NCI-H2107 (cell line): ENCODE measurements at regions not wholly inside any gene's neighbourhood (a gene's known extent, or its start where the extent isn't known, plus 50 kb on each side); places are given as distances from the start of the nearest gene placed in this dataset.
"Not testable (repeated sequence)": the region's sequence is repeated elsewhere in the genome, so short reads cannot be mapped to it uniquely, and the experiment has no call there.

Source experiments
- DNase-seq: peaks from one replicate; lab custom pipeline; 2025; lab: John Stamatoyannopoulos, UW

- DNase-seq: not testable (repeated sequence)
These were observed 72.1 kb downstream of the OGFRL1 start for GRCh38 chr6:71360556-71361335.

- no peak for DNase-seq
These were observed 76.4 kb downstream of the OGFRL1 start for GRCh38 chr6:71364889-71365542.

DNA sequence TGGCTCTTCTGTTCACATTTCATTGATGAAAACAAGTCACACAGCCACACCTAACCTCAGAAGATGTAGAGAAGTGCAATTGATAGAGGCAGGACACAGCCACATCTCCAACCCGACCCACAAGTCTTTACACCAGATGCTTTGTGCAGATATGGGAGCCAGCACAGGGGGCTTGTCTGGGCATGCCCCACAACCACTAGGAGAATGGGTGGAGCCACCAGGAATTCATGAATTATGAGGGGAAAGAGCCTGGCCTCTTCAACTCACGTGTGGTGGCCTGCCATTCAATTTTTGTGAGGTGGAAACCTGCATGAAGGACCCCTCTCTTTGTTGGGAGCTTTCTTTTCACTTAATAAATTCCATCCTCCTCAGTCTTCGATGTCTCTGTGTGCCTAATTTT is 79.1 kb downstream of the OGFRL1 start:
- DNase-seq: no peak

GRCh38 chr6:71368284-71368683 is 79.7 kb downstream of the OGFRL1 start:
- DNase-seq: no peak

GRCh38 chr6:71371559-71371958 is 82.9 kb downstream of the OGFRL1 start:
- DNase-seq: no peak

GRCh38 chr6:71373943-71374342 is 85.3 kb downstream of the OGFRL1 start:
- no peak for DNase-seq

DNA sequence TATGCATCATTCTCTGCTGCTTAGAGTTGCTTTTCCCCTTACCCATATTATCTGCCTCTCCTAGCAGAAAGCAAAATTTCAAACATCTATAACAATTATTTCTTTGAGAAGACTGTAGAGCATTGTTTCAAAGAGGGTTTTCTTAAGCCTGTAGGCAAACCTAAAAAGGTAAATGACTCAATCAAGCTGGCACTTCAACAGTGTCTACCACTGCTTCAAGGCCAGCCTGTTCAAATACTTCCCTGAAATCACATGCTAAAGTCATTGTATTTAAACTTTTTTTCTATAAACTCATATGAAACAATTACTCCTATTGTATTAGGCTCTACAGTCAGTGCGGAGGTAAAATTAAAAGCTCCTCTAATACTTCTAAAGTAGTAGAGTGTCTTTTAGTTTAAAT is 87.1 kb downstream of the OGFRL1 start:
- no peak for DNase-seq

DNA sequence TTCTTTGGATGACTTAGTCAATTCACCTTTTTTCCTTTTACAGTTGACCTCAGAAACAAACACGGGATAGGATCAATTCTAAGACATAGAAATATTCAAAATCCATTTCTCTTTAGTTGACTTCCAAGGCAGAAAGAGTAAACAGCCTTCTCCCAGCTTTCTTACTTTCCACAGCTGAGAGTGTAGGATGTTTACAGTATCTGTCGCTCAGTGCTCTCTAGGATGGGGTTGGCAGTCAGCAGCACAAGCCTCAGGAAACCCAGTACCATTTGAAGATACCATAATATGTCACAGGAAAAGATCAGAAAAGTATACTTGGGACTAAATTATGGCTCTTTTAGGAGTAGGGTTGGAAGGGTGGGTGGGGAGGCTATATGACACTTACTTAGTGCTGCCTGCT is 88.2 kb downstream of the OGFRL1 start:
- no peak for DNase-seq

- DNase-seq: no peak
These were observed 94.9 kb downstream of the OGFRL1 start for GRCh38 chr6:71383476-71383875.

- DNase-seq: no peak
These were observed 95.4 kb downstream of the OGFRL1 start for GRCh38 chr6:71383901-71384489.

- no peak for DNase-seq
These were observed 96.7 kb downstream of the OGFRL1 start for GRCh38 chr6:71385111-71385822.

DNA sequence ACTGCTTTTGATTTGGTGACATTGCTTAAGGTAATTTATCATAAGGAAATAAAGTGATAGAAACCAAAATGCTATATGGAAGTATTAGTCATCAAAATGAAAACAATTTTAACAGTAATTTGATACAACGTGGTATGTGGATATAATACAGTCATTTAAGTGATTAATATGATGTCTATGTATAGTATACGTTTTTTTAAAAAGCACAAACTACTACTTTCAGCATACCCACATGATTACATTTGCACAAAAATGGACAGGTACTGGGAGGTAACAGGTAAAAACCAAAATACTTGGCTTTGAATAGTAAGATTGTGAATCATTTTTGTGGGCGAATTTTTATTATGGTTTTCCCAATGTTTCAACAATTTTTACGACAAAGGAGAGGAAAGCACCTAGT is 97.6 kb downstream of the OGFRL1 start:
- DNase-seq: no peak

GRCh38 chr6:71387179-71387578 is 98.6 kb downstream of the OGFRL1 start:
- no peak for DNase-seq

DNA sequence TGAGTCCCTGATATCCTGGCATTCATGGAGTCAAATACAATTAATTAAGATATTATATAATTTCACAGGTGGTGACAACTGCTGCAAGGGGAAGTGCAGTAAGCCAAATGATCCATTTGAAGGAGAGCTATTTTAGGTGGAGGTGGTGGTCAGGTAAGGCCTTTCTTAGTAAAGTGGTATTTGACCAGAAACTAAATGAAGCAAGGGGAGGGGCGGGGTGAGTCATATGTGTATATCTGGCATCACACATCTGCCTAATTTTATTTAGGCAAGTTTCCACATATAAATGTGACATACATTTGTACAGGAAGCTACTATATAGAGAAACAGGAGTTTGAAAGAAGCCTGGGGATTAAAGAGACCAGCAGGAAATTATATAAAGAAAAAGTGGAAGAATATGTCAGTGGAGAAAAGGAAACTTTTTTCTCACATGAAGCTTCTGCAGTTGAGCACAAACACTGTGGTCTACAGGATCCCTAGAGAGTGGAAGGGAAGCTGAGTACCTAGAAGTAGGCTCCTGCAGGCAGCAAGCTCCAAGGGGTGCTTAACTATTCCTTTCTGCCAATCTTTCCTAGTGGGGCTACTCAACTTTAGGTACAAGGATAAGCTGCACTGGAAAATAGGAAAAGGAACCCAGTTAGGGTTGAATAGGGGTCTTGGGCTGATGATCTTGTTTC is 99.6 kb downstream of the OGFRL1 start:
- DNase-seq: no peak

- no peak for DNase-seq
These were observed 100.4 kb downstream of the OGFRL1 start for GRCh38 chr6:71388856-71389527.

GRCh38 chr6:71391126-71391525 is 102.5 kb downstream of the OGFRL1 start:
- DNase-seq: no peak

- DNase-seq: no peak
These were observed 103.7 kb downstream of the OGFRL1 start for GRCh38 chr6:71392276-71392675.

- DNase-seq: no peak
These were observed 104.9 kb downstream of the OGFRL1 start for GRCh38 chr6:71393471-71393870.

DNA sequence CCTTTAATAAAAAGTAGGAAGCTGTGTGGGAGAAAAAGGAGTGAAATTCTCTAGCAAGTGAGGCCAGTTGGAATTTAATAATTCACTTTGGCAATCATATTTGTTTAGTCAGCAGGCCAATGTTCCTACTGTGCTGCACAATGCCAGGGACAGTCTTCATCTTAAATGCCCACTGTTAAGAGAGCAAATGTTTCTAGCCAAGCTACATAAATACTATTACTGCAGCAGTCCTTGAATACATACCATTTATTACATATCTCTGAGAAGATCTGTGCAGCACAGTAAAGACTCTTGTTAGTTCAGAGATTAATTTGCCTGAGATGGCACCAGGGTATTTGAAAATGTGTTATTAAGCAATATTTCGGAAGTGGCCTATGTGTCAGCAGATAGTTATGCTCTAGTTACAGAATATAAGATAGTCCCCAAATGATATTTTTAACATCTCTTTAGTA is 105.4 kb downstream of the OGFRL1 start:
- no peak for DNase-seq

DNA sequence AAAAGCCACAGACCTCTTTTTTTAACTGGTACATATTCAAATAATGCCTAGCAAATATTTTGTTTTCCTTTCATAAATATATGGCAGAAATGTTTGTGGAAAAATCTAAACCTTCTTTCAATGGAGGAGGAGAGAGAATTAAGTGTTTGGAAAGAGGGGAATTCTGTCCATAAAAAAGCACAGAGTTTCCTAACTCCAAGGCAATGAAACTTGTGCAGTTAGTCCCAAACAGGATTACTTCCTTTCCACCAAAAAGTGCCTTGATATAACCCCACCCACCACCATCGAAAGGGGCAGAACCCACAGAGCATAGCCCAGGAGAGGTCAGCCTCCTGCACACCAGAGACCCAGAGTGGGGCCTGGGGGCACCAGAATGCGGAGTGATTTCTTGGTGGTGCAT is 106.3 kb downstream of the OGFRL1 start:
- no peak for DNase-seq

GRCh38 chr6:71395731-71396409 is 107.3 kb downstream of the OGFRL1 start:
- DNase-seq: no peak
